Transverse colon (tissue), 4 donors: ENCODE measurements at regions not wholly inside any gene's neighbourhood (a gene's known extent, or its start where the extent isn't known, plus 50 kb on each side); places are given as distances from the start of the nearest gene placed in this dataset.

Experiments
- DNase-seq: peaks from one replicate; pipeline ENCODE4 v3.0.0-alpha.2; 2019
- H3K27ac ChIP-seq, 4 donors: fragments of 200-600 bp; sonication (generic); 2 replicates each; pipeline ENCODE4 v1.5.1; 2016 to 2018; ENCODE audit warnings: inconsistent platforms in 4 of 4
- H3K27me3 ChIP-seq: fragments of 200-600 bp; sonication (generic); 2 replicates; pipeline ENCODE4 v1.5.1; 2017; ENCODE audit warnings: inconsistent platforms
- H3K36me3 ChIP-seq, 4 donors: fragments of 200-600 bp; sonication (generic); 2 replicates each; pipeline ENCODE4 v1.5.1; 2017 to 2019; ENCODE audit warnings: inconsistent platforms in 4 of 4
- H3K4me1 ChIP-seq, 4 donors: fragments of 200-600 bp; sonication (generic); 2 replicates each; pipeline ENCODE4 v1.5.1; 2017 to 2020; ENCODE audit warnings: inconsistent platforms in 4 of 4
- H3K4me3 ChIP-seq, 4 donors: fragments of 200-600 bp; sonication (generic); 1 replicate in 1 of 4; 2 replicates in 3 of 4; pipeline versions ENCODE4 v1.5.1 to v1.6.1; 2017 to 2019; ENCODE audit warnings: inconsistent platforms in 4 of 4
- H3K9me3 ChIP-seq, 2 donors: fragments of 200-600 bp; sonication (generic); 2 replicates each; pipeline ENCODE4 v1.5.1; 2017 to 2019; ENCODE audit warnings: inconsistent platforms in 2 of 2
- EP300 ChIP-seq: sonication (generic); formaldehyde crosslinking; IDR thresholded peaks from one replicate; pipeline ENCODE4 v1.6.1; 2017; ENCODE audit warnings: antibody characterized with exemption, low read depth
- POLR2A ChIP-seq: fragments of 450-650 bp; IDR thresholded peaks from one replicate; pipeline ENCODE4 v1.6.1; 2016; ENCODE audit warnings: antibody characterized with exemption, mild to moderate bottlenecking, moderate library complexity
- POLR2AphosphoS5 ChIP-seq, 3 donors: sonication (generic); formaldehyde crosslinking; IDR thresholded peaks; one replicate each; pipeline ENCODE4 v1.6.1; 2016; ENCODE audit warnings: antibody characterized with exemption in 3 of 3
- WGBS, 2 donors: methylation state at CpG; one replicate each; pipeline ENCODE4 v1.1.5; 2018; ENCODE audit warnings: low coverage in 1 of 2; 5-methylcytosine and 5-hydroxymethylcytosine counted together
- in situ Hi-C, 4 donors: fragments of 200-750 bp; cut with MboI; loops; one replicate each; pipeline versions ENCODE4 v1.15.0 to v1.15.1; 2017; ENCODE audit warnings: low sequenced_read_pairs in 3 of 4, low pct_ligation_motif_present in 1 of 4, low pct_unique_long_range_greater_than_20kb in 1 of 4
- intact Hi-C: fragments of 100-400 bp; cut with DNase I; formaldehyde crosslinking; loops from one replicate; pipeline ENCODE4 v1.15.1; 2023; ENCODE audit warnings: low total_unique reads
- TF ChIP-seq, protein P1 (sequence below), 5 experiments: fragments of 200-600 bp in 3 of 5; fragments of 450-650 bp in 2 of 5; sonication (generic) in 3 of 5; IDR thresholded peaks; 1 replicate in 2 of 5; 2 replicates in 3 of 5; pipeline ENCODE4 v1.5.1; 2016 to 2017; ENCODE audit warnings: antibody characterized with exemption in 5 of 5, inconsistent platforms in 3 of 5, mild to moderate bottlenecking in 2 of 5, moderate library complexity in 1 of 5

DNA sequence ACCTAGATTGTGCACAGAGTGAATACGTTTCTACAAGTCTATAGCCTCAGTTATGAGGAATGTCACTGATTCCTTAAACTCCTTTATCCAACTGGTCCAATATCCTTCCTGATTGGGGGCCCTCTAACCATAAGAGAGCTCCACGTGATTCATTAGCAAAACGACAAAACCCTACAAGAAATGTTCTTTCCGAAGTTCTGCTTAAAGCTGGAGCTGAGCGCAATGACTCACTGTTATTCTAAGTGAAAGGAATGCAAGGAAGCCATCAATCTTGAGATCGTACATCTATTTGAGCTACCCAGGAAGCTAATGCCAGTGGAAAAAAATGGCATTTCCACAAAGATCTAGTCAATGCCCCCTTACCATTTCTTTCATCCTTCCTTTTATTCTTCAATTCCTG is 354.9 kb upstream of the CDH20 start:
- H3K9me3 ChIP-seq: no peaks in the 10 kb centered on the region
- no peaks in the 10 kb centered on the region for H3K36me3 ChIP-seq
- WGBS, 2 donors: 40 to 48% methylated on average over 6 of the region's 6 CpGs
- intact Hi-C loops (no loop called here), in situ Hi-C loops (no loop called here)
- H3K27ac ChIP-seq: no peak overlapping the region
- no peaks in the 10 kb centered on the region for H3K27me3 ChIP-seq
- H3K4me3 ChIP-seq: no peak overlapping the region
- DNase-seq: no peak
- TF ChIP-seq EP300: no peak
- TF ChIP-seq POLR2A: no peak
- no peak for TF ChIP-seq POLR2AphosphoS5 (IDR thresholded peaks at IDR 0.05)
- TF ChIP-seq, protein P1, sequence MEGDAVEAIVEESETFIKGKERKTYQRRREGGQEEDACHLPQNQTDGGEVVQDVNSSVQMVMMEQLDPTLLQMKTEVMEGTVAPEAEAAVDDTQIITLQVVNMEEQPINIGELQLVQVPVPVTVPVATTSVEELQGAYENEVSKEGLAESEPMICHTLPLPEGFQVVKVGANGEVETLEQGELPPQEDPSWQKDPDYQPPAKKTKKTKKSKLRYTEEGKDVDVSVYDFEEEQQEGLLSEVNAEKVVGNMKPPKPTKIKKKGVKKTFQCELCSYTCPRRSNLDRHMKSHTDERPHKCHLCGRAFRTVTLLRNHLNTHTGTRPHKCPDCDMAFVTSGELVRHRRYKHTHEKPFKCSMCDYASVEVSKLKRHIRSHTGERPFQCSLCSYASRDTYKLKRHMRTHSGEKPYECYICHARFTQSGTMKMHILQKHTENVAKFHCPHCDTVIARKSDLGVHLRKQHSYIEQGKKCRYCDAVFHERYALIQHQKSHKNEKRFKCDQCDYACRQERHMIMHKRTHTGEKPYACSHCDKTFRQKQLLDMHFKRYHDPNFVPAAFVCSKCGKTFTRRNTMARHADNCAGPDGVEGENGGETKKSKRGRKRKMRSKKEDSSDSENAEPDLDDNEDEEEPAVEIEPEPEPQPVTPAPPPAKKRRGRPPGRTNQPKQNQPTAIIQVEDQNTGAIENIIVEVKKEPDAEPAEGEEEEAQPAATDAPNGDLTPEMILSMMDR (IDR thresholded peaks at IDR 0.05): no peak
- H3K4me1 ChIP-seq: no peaks in the 10 kb centered on the region

DNA sequence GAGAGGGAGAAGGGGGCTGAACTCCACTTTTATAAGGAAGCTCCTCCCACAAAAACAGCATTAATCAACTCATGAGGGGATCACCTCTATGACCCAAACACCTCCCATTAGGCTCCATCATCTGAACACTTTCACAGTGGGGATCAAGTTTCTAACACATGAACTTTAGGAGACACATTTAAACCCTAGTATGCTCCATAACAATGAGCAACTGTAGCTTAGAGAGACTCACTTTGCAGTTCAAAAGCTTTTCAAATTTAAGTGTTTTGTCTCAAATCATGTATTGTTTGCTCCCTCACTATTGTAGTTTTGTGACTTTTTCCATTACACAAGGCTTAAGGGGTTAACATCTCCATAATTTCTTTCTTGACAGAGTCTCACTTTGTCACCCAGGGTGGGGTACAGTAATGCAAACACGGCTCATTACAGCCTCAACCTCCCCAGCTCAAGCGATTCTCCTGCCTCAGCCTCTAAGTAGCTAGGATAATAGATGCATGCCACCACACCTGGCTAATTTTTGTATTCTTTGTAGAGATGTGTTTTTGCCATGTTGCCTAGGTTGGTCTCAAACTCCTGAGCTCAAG is 352.7 kb upstream of the CDH20 start:
- H3K9me3 ChIP-seq: no peaks in the 10 kb centered on the region
- no peaks in the 10 kb centered on the region for H3K4me1 ChIP-seq
- WGBS, 2 donors: 72 to 80% methylated on average over 1 to 2 of the region's 2 CpGs
- H3K36me3 ChIP-seq: no peaks in the 10 kb centered on the region
- no peak overlapping the region for H3K27ac ChIP-seq
- no peak for DNase-seq
- no peak overlapping the region for H3K4me3 ChIP-seq
- in situ Hi-C loops: no loop called here
- TF ChIP-seq, protein P1 (IDR thresholded peaks at IDR 0.05): no peak
- TF ChIP-seq POLR2AphosphoS5 (IDR thresholded peaks at IDR 0.05): no peak
- no peak for TF ChIP-seq EP300
- no peak for TF ChIP-seq POLR2A
- H3K27me3 ChIP-seq: no peaks in the 10 kb centered on the region
- intact Hi-C loops: no loop called here

DNA sequence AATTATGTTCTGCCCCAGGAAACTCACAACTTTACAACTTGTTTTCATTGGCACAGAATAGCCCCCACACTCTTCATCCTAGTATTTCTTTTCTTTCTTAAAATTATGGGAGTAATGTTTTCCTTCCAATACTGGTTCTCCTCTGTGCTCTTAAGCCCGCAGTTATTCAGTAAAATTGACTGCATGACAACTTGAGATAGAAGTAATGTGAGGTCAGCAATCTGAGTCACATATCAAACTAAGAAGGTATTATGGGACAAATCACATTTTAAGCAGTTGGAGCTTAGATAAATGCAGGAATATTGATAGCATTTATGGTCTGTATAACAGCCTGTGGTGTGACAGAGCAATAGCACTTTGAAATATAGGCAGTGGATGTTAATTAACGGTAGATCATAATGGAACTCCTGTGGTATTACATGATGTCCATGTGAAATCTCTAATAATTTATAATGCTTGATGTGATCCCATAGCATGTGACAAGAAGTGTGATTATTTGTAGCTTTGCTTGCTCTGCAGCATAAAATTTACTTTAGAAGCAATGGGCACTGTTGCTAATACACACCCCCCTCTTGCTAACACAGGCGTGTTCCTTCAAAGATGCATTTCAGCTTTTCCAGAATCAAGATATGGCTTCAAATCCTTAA is 351.4 kb upstream of the CDH20 start:
- intact Hi-C loops (no loop called here), in situ Hi-C loops (no loop called here)
- TF ChIP-seq POLR2AphosphoS5 (IDR thresholded peaks at IDR 0.05) (no peak), EP300 (no peak), POLR2A (no peak)
- TF ChIP-seq, protein P1 (IDR thresholded peaks at IDR 0.05): no peak
- Histone ChIP-seq H3K4me1 (no peaks in the 10 kb centered on the region), H3K4me3 (no peak overlapping the region), H3K9me3 (no peaks in the 10 kb centered on the region), H3K27ac (no peak overlapping the region), H3K27me3 (no peaks in the 10 kb centered on the region), H3K36me3 (no peaks in the 10 kb centered on the region)
- 64 to 78% methylated on average over 3 of the region's 3 CpGs for WGBS, 2 donors
- no peak for DNase-seq

DNA sequence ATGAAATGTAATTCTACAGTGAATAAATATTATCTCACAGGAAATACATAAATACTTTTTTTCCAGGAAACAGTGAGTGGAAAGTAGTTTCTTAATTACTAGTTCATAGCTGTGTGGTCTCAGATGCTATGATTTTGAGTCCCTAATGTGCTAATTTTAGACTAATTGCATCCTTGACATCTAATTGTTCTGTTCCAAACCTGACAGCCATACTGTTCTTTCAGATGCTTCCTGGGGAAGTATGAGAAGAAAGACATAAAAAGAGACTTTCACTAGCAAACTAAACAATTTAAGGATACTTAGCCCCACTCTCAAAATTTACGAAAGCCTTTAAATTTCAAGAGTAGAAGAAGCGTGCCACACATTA is 350.9 kb upstream of the CDH20 start:
- no peaks in the 10 kb centered on the region for H3K27me3 ChIP-seq
- DNase-seq: no peak
- WGBS, 2 donors: 78 to 81% methylated on average over 2 of the region's 2 CpGs

DNA sequence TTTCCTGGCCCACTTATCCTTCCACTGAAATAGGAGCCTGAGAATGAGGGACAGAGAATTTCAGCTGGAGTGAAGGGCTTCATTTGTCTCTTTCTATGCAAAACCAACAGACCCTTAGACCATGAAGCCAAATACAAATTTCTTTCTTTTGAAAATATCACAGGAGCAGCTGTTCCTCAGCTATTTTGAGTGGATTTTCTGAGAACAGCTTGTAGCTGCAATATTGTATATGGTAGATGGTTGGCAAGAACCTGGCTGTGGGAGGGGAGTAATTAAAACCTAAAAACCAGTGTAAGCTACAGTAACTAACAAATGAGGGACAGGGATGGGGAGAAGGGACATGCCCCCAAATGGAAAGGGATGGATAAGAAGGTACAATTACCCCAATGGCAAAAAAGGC is 350.3 kb upstream of the CDH20 start:
- intact Hi-C loops (no loop called here), in situ Hi-C loops (no loop called here)
- no peaks in the 10 kb centered on the region for H3K27me3 ChIP-seq
- H3K27ac ChIP-seq: no peak overlapping the region
- no peak for DNase-seq
- no peaks in the 10 kb centered on the region for H3K9me3 ChIP-seq
- TF ChIP-seq, protein P1 (IDR thresholded peaks at IDR 0.05): no peak
- TF ChIP-seq POLR2A (no peak), POLR2AphosphoS5 (IDR thresholded peaks at IDR 0.05) (no peak), EP300 (no peak)
- H3K4me3 ChIP-seq: no peak overlapping the region
- no peaks in the 10 kb centered on the region for H3K4me1 ChIP-seq
- no peaks in the 10 kb centered on the region for H3K36me3 ChIP-seq

More for the DNA sequence above, 350.9 kb upstream of the CDH20 start:
- H3K9me3 ChIP-seq: no peaks in the 10 kb centered on the region
- H3K4me1 ChIP-seq: no peaks in the 10 kb centered on the region
- TF ChIP-seq POLR2A (no peak), EP300 (no peak)
- intact Hi-C loops: no loop called here
- in situ Hi-C loops: no loop called here
- no peaks in the 10 kb centered on the region for H3K36me3 ChIP-seq
- H3K4me3 ChIP-seq: no peak overlapping the region
- H3K27ac ChIP-seq: no peak overlapping the region
